ENCODE measurements at regions not wholly inside any gene's neighbourhood (a gene's known extent, or its start where the extent isn't known, plus 50 kb on each side); places are given as distances from the start of the nearest gene placed in this dataset.
A peak's percentile ranks its signal among the peaks of the same experiment; 100 is the strongest.
"Not testable (repeated sequence)": the region's sequence is repeated elsewhere in the genome, so short reads cannot be mapped to it uniquely, and the experiment has no call there.

DNA sequence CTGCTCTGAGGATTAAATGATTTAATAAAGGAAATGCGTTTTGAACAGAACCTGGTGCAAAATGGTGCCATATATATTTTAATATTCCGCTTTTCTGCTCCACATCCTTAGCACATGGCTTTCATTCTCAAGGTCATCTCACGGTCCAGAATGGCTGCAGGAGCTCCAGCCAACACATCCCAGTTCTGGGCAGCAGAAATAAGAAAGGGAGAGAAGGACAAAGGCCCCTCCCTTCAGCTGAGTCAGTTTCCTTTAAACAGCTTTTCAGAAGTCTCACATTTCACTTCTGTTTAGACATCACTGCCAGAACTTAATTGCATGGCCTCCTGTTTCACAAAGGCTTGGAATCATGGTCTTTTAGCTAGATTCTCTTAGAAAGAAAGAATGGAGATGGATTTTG, 75.2 kb upstream of the LRRN2 start:
- no peak overlapping the region for H3K27ac ChIP-seq
- H3K4me3 ChIP-seq = no peak overlapping the region
- no peaks in the 10 kb centered on the region for H3K27me3 ChIP-seq
- H3K4me1 ChIP-seq = no peaks in the 10 kb centered on the region
- no peaks in the 10 kb centered on the region for H3K9me3 ChIP-seq (replicated peaks)
- no peaks in the 10 kb centered on the region for H3K36me3 ChIP-seq
- no peak for DNase-seq

DNA sequence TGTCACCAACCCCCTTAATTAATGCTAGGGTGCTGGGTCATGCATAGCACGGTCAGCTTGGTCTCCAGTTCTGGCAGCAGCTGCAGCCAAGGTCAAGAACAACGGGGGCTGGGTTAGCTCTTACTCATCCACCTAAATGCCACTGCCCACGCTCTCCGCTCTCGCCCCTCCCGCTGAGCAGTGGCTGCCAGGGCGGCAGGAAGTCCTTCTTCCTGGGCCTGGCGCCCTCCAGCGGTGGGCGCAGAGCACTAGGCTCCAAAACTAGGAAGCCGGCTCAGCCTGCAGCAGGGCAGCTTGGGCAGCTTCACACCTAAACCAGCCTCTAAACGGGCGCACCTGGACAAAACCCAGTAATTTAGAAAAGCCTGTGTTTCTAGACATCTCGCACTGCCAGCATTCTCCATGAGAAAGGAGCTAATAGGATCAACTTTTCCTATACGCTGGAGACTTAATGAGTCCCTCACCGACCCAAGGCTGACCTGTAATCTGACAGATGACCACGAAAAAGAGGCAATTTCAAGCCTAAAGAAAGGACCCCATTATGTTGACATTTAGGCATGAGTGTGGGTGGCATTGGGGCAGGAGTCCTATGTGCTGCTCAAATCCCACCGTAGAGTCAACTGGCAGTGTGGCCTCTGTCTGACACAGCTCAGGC, 78.4 kb upstream of the LRRN2 start:
- Histone ChIP-seq H3K36me3 (no peaks in the 10 kb centered on the region), H3K27ac (no peak overlapping the region), H3K4me3 (no peak overlapping the region), H3K9me3 (replicated peaks) (no peaks in the 10 kb centered on the region), H3K4me1 (no peaks in the 10 kb centered on the region), H3K27me3 (no peaks in the 10 kb centered on the region)
- peak; percentile 88 to 89 for DNase-seq

DNA sequence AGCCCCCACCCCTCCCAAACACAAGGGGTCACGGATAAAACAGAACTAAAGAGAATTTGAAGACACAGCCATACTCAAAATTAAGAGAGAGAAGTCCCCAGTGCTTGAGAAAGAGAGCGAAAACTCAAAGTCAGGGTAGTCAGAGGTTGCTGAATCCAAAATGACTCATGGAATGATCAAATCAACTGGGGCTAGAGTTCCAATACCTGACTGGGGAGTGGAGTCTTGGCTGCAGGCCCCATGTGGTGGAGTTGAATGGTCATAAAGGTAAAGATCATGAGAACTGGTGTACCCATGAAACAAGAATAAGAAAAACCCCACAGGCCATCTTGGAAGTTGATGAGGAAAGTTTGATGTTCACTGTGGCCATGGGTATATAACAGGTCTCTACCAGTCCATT, 84.5 kb upstream of the LRRN2 start:
- Histone ChIP-seq H3K36me3 (no peaks in the 10 kb centered on the region), H3K4me3 (no peak overlapping the region), H3K27me3 (0 out of 2 replicates have a peak, but pooled peaks cover 7% of the 10 kb centered on the region), H3K27ac (no peak overlapping the region), H3K4me1 (no peaks in the 10 kb centered on the region), H3K9me3 (replicated peaks) (no peaks in the 10 kb centered on the region)
- no peak for DNase-seq

DNA sequence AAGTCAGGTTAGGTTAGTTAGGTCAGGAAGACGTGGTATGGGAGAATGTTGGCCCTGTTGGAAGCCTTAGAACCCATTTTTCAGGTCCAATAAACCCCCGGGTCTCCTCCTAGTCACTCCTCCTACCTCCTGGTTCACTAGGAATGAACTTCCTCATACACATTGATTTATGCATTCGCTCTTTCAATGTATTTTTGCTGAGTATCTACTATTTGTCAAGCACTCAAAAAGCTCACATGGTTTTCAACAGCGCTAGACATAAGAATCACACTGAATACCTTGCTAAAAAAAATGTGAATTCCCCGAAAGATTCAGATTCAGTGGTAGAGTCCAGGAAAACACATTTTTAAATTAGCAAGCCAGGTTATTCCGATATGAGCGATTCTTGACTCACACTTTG, 85.8 kb upstream of the LRRN2 start:
- Histone ChIP-seq H3K27me3 (0 out of 2 replicates have a peak, but pooled peaks cover 7% of the 10 kb centered on the region), H3K36me3 (no peaks in the 10 kb centered on the region)

DNA sequence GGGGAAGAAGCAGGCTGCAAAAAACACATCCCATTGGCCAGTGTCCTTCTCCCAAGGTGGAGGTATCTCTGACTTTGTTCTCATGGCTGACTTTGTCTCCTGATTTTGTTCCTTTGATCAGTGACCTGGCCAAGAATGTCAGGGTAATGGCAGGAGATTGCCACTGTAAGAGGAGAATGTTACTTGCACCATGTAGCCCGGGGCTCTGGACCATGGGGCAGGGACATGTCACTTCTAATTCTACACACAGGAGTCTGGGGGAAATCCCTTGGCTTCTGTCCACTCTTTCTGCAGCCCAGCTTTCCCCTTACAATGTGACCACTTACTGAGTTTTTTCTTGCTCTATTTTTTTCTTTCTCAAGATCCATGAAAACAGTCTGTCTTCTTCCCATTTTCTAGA, 87.7 kb upstream of the LRRN2 start:
- Histone ChIP-seq H3K9me3 (replicated peaks) (no peaks in the 10 kb centered on the region), H3K4me3 (no peak overlapping the region), H3K4me1 (no peaks in the 10 kb centered on the region), H3K36me3 (no peaks in the 10 kb centered on the region), H3K27ac (no peak overlapping the region), H3K27me3 (0 out of 2 replicates have a peak, but pooled peaks cover 7% of the 10 kb centered on the region)
- no peak for DNase-seq

More for the DNA sequence above, 85.8 kb upstream of the LRRN2 start:
- H3K4me1 ChIP-seq = no peaks in the 10 kb centered on the region
- no peak overlapping the region for H3K4me3 ChIP-seq
- H3K27ac ChIP-seq = no peak overlapping the region
- DNase-seq = no peak
- no peaks in the 10 kb centered on the region for H3K9me3 ChIP-seq (replicated peaks)

DNA sequence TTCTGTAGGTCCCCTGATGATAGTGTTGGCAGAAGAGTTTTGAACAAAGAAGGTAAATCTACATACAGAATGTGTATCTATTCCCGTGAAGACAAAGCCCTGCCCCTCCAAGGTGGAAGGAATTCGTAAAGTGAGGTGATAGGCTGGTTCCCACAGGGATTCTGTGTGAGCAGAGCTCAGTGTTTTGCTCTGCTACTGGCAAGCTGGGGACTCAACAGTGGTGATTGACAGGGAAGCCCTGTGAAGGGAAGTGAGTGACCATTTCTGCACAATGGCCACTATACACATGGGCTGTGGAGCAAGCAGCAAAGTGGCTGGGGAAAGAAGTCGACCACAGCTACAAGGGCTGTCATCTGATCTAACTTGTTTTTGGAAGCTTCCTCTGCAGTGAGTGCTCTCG, 90.0 kb upstream of the LRRN2 start:
- Histone ChIP-seq H3K4me1 (no peaks in the 10 kb centered on the region), H3K36me3 (no peaks in the 10 kb centered on the region), H3K4me3 (no peak overlapping the region), H3K9me3 (replicated peaks) (0 out of 2 replicates have a peak, but pooled peaks cover 3% of the 10 kb centered on the region), H3K27ac (no peak overlapping the region), H3K27me3 (0 out of 2 replicates have a peak, but pooled peaks cover 3% of the 10 kb centered on the region)
- DNase-seq = no peak

DNA sequence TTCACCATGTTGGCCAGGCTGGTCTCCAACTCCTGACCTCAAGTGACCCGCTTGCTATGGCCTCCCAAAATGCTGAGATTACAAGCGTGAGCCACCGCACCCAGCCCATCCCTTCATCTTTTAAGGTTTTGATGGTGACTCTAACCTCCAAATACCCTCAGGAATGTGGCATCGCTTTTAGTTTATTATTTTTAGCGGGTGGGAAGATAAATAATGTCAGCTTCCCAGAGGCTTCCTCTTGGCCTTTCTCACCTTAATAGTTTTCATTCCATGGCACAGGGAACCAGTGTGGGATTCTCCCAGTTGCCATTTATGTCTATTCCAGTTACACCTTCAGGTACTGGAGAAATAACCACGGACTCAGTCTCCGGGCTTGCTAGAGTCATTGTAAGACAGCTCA, 92.1 kb upstream of the LRRN2 start:
- Histone ChIP-seq H3K36me3 (no peaks in the 10 kb centered on the region), H3K9me3 (replicated peaks) (0 out of 2 replicates have a peak, but pooled peaks cover 3% of the 10 kb centered on the region), H3K27ac (no peak overlapping the region), H3K4me3 (no peak overlapping the region), H3K27me3 (no peaks in the 10 kb centered on the region), H3K4me1 (no peaks in the 10 kb centered on the region)
- no peak for DNase-seq

DNA sequence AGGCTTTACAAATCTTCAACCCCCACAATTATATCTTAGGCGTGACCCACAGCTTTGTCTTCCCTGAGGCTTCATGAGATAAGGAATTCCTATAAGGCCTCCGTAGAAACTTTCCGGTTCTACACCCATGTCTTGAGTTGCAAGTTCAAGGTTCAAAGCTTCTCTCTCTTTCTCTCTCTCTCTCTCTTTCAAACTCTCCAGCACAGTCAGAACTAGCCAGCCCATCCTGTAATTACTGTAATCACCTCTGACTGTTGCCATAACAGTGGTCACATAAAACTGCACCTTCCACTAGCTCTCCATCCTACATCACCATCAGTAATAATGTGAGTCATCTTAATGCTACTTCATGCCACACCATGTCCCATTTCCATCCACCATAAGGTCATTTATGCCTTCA, 90.0 kb upstream of the NFASC start:
- no peaks in the 10 kb centered on the region for H3K27me3 ChIP-seq
- no peaks in the 10 kb centered on the region for H3K4me1 ChIP-seq
- no peaks in the 10 kb centered on the region for H3K36me3 ChIP-seq
- H3K4me3 ChIP-seq = no peak overlapping the region
- DNase-seq = no peak
- H3K27ac ChIP-seq = no peak overlapping the region
- 0 out of 2 replicates have a peak, but pooled peaks cover 3% of the 10 kb centered on the region for H3K9me3 ChIP-seq (replicated peaks)

DNA sequence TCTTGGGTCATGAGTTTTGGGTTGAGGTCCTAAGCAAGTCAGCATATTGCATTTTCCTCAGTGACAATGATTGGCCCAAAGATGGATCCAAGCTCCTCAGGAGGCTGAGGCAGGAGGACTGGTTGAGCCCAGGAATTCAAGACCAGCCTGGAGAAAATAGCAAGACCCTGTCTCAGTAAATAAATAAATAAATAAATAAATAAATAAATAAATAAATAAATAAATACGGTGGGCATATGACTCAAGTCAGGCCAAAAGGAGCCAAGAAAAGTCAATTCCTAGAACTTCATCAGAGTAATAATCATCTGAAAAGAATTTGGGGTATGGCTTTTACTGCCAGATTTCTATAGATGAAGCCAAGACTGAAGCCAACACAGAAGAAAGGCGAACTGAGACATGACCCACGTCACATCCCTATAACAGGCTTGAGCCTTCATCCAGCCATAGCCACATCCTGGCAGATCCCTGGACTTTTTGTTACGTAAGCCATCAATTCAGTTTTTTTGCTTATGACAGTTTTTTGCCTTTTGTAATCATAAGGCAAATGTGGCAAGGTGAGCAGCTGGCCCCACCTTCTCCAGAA, 88.5 kb upstream of the NFASC start:
- no peak for DNase-seq
- Histone ChIP-seq H3K4me1 (no peaks in the 10 kb centered on the region), H3K27me3 (no peaks in the 10 kb centered on the region), H3K27ac (no peak overlapping the region), H3K9me3 (replicated peaks) (0 out of 2 replicates have a peak, but pooled peaks cover 3% of the 10 kb centered on the region), H3K4me3 (no peak overlapping the region), H3K36me3 (no peaks in the 10 kb centered on the region)

DNA sequence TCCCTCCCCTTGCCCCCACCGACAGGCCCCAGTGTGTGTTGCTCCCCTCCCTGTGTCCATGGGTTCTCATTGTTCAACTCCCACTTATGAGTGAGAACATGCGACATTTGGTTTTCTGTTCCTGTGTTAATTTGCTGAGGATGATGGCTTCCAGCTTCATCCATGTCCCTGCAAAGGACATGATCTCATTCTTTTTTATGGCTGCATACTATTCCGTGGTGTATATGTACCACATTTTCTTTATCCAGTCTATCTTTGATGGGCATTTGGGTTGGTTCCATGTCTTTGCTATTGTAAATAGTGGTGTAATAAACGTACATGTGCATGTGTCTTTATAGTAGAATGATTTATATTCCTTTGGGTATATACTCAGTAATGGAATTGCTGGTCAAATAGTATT, 85.6 kb upstream of the NFASC start:
- H3K27ac ChIP-seq; DNase-seq; H3K27me3 ChIP-seq; H3K4me1 ChIP-seq; H3K36me3 ChIP-seq; H3K4me3 ChIP-seq; H3K9me3 ChIP-seq (replicated peaks): not testable (repeated sequence)

DNA sequence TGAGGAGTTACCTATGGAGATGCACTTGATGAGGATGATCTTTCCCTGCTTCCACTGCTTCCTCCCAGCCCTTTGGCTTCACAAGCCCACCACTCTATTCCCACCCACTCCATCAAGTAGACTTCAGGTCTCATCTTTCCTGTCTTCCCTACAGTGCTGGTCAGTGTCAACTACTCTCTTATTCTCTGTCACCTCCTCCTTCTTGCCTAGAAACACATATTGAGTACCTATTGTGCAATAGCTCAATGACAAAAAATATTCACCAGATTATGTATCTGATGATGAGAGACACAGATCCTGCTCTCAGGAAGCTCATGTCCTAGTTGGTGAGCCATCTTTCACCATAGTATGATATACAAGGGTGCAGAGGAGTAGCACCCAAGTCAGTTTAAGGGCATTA, 82.2 kb upstream of the NFASC start:
- Histone ChIP-seq H3K36me3 (no peaks in the 10 kb centered on the region), H3K4me3 (no peak overlapping the region), H3K4me1 (no peaks in the 10 kb centered on the region), H3K27me3 (no peaks in the 10 kb centered on the region; the same call in 1 of the 2 replicates), H3K27ac (no peak overlapping the region), H3K9me3 (replicated peaks) (no peaks in the 10 kb centered on the region)
- DNase-seq = no peak

DNA sequence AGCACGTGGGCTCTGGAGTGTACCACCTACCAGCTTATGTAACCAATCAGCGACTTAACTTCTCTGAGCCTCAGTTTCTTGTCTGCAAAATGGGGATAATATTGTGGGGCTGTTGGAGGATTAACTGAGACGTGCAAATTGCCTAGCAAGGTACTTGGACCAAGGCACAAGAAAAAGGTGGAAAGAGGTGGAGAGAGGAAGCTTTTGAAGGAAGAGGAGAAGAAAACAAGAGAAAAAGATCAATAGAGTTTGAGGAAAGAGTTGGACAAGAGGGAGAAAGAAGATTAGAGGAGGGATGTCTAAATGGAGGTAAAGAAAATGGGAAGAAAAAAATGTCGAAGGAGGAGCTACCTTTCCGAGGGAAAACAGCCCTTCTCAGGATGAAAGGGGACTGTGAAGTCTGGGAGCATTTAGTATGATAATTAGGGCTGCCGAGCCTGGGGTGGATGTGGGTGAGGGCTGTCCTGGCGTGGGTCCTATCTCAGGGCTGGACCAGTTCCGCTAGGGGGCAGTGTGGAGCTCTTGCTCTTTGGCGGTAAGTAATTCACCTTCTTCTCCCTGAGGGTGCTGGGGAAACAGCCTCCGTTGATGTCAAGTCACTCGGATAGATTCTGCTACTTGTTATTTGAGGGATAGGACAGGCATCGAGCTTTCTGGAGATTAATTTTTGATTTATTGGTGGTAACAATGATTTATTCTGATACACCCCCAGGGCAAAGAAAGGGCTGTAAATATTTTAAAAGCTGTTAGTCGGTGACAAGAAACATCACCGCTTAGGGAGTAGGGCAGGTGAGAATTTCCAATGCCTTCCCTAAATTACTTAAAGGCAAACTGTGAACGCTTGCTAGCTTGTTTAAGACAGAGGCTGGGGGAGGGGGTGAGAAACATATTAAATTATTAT, 79.0 kb upstream of the NFASC start:
- no peaks in the 10 kb centered on the region; the same call in 1 of the 2 replicates for H3K27me3 ChIP-seq

DNA sequence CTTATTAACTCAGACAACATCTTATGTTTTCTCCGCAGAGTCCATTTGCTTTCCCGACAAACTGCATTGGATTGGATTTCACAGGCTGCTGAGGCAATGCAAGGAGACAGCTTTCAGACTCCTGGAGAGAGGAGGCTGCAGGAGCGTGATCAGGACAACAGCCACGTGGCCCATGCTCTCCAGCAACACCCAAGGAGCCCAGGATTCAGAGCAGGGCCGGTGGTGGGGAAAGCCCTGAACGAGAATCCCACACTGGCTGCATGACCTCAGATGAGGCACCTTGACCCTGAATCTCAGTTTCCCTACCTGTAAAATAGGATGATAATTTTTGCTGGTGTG, 78.3 kb upstream of the NFASC start:
- 0 out of 2 replicates have a peak, but pooled peaks cover 2% of the 10 kb centered on the region for H3K9me3 ChIP-seq (replicated peaks)
- no peak for DNase-seq
- H3K27me3 ChIP-seq = no peaks in the 10 kb centered on the region; the same call in 1 of the 2 replicates
- H3K4me1 ChIP-seq = no peaks in the 10 kb centered on the region
- H3K36me3 ChIP-seq = no peaks in the 10 kb centered on the region
- no peak overlapping the region for H3K27ac ChIP-seq
- no peak overlapping the region for H3K4me3 ChIP-seq

More for the DNA sequence above, 79.0 kb upstream of the NFASC start:
- DNase-seq = peak; percentile 79 to 88
- Histone ChIP-seq H3K9me3 (replicated peaks) (no peaks in the 10 kb centered on the region), H3K27ac (no peak overlapping the region), H3K4me3 (no peak overlapping the region), H3K4me1 (no peaks in the 10 kb centered on the region), H3K36me3 (no peaks in the 10 kb centered on the region)

DNA sequence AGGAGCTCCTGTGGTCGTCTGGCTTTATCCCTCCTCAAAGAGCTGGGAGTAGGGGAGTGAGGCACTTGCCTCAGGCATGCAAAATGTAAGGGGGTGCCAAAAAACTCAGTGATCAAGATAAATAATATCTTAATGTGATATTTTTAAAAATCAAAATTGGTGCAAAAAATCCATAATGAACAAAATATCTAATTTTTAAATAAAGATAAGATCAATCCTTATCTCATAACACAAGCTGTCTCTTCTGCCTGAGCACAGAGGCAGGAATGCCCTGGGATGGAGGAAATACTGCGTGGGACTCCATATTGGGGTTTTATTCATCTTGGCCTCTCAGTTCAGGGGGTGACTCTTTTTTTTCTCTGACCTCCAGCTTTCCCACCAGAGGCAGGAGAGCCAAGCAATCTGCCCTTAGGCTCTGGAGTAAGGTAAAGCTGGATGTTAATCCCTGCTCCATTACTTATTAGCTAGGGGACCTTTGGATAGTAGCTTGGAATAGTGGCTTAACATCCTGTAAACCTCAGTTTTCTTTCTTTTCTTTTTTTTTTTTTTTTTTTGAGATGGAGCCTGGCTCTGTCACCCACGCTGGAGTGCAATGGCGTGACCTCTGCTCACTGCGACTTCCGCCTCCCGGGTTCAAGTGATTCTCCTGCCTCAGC, 77.3 kb upstream of the NFASC start:
- no peaks in the 10 kb centered on the region; the same call in 1 of the 2 replicates for H3K27me3 ChIP-seq
- H3K36me3 ChIP-seq = no peaks in the 10 kb centered on the region
- H3K4me3 ChIP-seq = no peak overlapping the region
- DNase-seq = no peak
- H3K4me1 ChIP-seq = no peaks in the 10 kb centered on the region
- 0 out of 2 replicates have a peak, but pooled peaks cover 2% of the 10 kb centered on the region for H3K9me3 ChIP-seq (replicated peaks)
- no peak overlapping the region for H3K27ac ChIP-seq

DNA sequence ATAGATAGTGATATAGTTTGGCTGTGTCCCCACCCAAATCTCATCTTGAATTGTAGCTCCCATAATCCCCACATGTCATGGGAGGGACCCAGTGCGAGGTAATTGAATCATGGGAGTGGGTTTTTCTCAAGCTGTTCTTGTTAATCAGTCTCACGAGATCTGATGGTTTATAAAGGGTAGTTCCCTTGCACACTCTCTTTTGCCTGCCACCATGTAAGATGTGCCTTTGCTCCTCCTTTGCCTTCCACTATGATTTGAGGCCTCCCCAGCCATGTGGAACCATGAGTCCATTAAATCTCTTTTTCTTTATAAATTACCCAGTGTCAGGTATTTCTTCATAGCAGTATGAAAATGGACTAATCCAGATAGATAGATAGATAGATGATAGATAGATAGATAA, 73.8 kb upstream of the NFASC start:
- not testable (repeated sequence) for H3K9me3 ChIP-seq (replicated peaks); H3K4me3 ChIP-seq; H3K27me3 ChIP-seq; DNase-seq; H3K36me3 ChIP-seq; H3K4me1 ChIP-seq; H3K27ac ChIP-seq

Data from SJCRH30 (cell line).